ENCODE measurements at regions not wholly inside any gene's neighbourhood (a gene's known extent, or its start where the extent isn't known, plus 50 kb on each side); places are given as distances from the start of the nearest gene placed in this dataset.

- Histone ChIP-seq H3K9ac (ENCODE audit: insufficient read depth in 1 of 2, low read length in 2 of 2) (no peak overlapping the region), H3K9me3 (ENCODE audit: control insufficient read depth in 4 of 4, insufficient read depth in 3 of 4, low read length in 3 of 4) (no peaks in the 10 kb centered on the region), H3K4me3 (no peak overlapping the region), H3K27ac (ENCODE audit: low read depth in 1 of 2, low read length in 1 of 2) (no peak overlapping the region), H3K27me3 (ENCODE audit: control insufficient read depth in 3 of 3, insufficient read depth in 3 of 3, low read length in 2 of 3) (no peaks in the 10 kb centered on the region), H3K36me3 (ENCODE audit: control insufficient read depth in 4 of 4, insufficient read depth in 4 of 4, low read length in 4 of 4) (no peaks in the 10 kb centered on the region), H3K4me1 (ENCODE audit: control insufficient read depth in 5 of 5, insufficient read depth in 5 of 5, low read length in 5 of 5) (peaks cover 0 to 4% (median 0%) of the 10 kb centered on the region in 5 donors)
- WGBS, 2 donors = 64 to 74% methylated on average over 5 of the region's 5 CpGs
- DNase-seq (peak in 2 of 3 donors; percentile 8 to 13), ATAC-seq (ENCODE audit: insufficient read depth, low FRiP score) (no peak)
- TF ChIP-seq, protein P1, sequence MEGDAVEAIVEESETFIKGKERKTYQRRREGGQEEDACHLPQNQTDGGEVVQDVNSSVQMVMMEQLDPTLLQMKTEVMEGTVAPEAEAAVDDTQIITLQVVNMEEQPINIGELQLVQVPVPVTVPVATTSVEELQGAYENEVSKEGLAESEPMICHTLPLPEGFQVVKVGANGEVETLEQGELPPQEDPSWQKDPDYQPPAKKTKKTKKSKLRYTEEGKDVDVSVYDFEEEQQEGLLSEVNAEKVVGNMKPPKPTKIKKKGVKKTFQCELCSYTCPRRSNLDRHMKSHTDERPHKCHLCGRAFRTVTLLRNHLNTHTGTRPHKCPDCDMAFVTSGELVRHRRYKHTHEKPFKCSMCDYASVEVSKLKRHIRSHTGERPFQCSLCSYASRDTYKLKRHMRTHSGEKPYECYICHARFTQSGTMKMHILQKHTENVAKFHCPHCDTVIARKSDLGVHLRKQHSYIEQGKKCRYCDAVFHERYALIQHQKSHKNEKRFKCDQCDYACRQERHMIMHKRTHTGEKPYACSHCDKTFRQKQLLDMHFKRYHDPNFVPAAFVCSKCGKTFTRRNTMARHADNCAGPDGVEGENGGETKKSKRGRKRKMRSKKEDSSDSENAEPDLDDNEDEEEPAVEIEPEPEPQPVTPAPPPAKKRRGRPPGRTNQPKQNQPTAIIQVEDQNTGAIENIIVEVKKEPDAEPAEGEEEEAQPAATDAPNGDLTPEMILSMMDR (IDR thresholded peaks at IDR 0.05; ENCODE audit: control extremely low read depth, extremely low read depth) = no peak
These were observed 857.2 kb upstream of the TENM4 start for GRCh38 chr11:80297858-80298632.

GRCh38 chr11:80293293-80293692, 852.5 kb upstream of the TENM4 start:
- H3K36me3 ChIP-seq (ENCODE audit: control insufficient read depth in 4 of 4, insufficient read depth in 4 of 4, low read length in 4 of 4) = no peaks in the 10 kb centered on the region
- no peaks in the 10 kb centered on the region for H3K27me3 ChIP-seq (ENCODE audit: control insufficient read depth in 3 of 3, insufficient read depth in 3 of 3, low read length in 2 of 3)
- no peak overlapping the region for H3K27ac ChIP-seq (ENCODE audit: low read depth in 1 of 2, low read length in 1 of 2)
- no peak for ATAC-seq (ENCODE audit: insufficient read depth, low FRiP score)
- DNase-seq = no peak
- no peak overlapping the region for H3K4me3 ChIP-seq
- no peak overlapping the region for H3K9ac ChIP-seq (ENCODE audit: insufficient read depth in 1 of 2, low read length in 2 of 2)
- peaks cover 0 to 4% (median 0%) of the 10 kb centered on the region in 5 donors for H3K4me1 ChIP-seq (ENCODE audit: control insufficient read depth in 5 of 5, insufficient read depth in 5 of 5, low read length in 5 of 5)
- 88 to 89% methylated on average over 2 of the region's 2 CpGs for WGBS, 2 donors
- TF ChIP-seq, protein P1 (IDR thresholded peaks at IDR 0.05; ENCODE audit: control extremely low read depth, extremely low read depth) = no peak
- no peaks in the 10 kb centered on the region for H3K9me3 ChIP-seq (ENCODE audit: control insufficient read depth in 4 of 4, insufficient read depth in 3 of 4, low read length in 3 of 4)

DNA sequence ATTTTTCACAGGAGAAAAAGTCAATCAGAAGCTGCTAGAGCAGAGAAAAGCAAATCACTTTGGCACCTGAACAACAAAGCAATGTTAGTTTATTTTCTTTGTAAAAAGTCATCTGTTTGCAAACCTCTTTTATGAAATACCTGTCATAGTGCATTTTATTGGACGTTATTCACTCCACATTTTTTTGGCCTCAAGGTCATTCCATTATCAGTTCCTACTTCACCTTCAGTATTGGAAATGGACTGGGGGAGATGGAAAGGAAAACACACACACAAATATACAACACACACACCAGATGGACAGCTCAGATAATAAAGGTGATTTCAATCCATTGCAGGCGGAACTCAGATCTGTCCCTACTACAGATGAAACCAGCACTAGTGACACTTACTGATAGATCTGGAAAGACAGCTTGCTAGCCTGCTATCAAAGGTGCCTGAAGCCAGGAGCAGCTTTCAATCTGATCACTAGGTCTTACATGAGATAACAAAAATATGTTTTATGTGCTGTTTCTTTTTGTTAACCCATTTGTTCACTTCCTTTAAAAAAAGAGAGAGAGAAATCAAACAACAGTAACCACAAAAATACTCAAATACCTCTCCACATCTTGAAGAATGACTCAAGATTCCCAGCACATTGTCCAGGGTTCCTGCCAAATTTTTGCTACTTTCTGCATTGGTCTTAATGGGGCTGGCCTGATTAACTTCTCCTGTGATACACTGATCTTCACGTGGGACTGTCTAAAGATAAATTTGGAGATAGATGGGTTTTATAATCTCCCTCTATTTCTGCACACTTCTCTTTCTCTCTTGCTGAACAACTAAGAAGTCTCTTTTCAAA, 844.3 kb upstream of the TENM4 start:
- 55 to 63% methylated on average over 3 of the region's 3 CpGs for WGBS, 2 donors
- ATAC-seq (ENCODE audit: insufficient read depth, low FRiP score) (no peak), DNase-seq (no peak)
- H3K4me3 ChIP-seq = no peak overlapping the region
- H3K27me3 ChIP-seq (ENCODE audit: control insufficient read depth in 3 of 3, insufficient read depth in 3 of 3, low read length in 2 of 3) = no peaks in the 10 kb centered on the region
- H3K9me3 ChIP-seq (ENCODE audit: control insufficient read depth in 4 of 4, insufficient read depth in 3 of 4, low read length in 3 of 4) = no peaks in the 10 kb centered on the region
- TF ChIP-seq, protein P1 (IDR thresholded peaks at IDR 0.05; ENCODE audit: control extremely low read depth, extremely low read depth) = no peak
- H3K36me3 ChIP-seq (ENCODE audit: control insufficient read depth in 4 of 4, insufficient read depth in 4 of 4, low read length in 4 of 4) = no peaks in the 10 kb centered on the region
- peaks cover 0 to 9% (median 0%) of the 10 kb centered on the region in 5 donors for H3K4me1 ChIP-seq (ENCODE audit: control insufficient read depth in 5 of 5, insufficient read depth in 5 of 5, low read length in 5 of 5)
- no peak overlapping the region for H3K9ac ChIP-seq (ENCODE audit: insufficient read depth in 1 of 2, low read length in 2 of 2)
- no peak overlapping the region for H3K27ac ChIP-seq (ENCODE audit: low read depth in 1 of 2, low read length in 1 of 2)

Measured in lung (tissue), 11 donors.